ENCODE measurements at regions not wholly inside any gene's neighbourhood (a gene's known extent, or its start where the extent isn't known, plus 50 kb on each side); places are given as distances from the start of the nearest gene placed in this dataset.

GRCh38 chr3:118628704-118629341 lies 405.8 kb downstream of the IGSF11 start:
- DNase-seq (ENCODE audit: low spot score), result peak; percentile 57

GRCh38 chr3:118629821-118630220 lies 404.8 kb downstream of the IGSF11 start:
- DNase-seq (ENCODE audit: low spot score), result no peak
- TF ChIP-seq CTCF (IDR thresholded peaks at IDR 0.05; ENCODE audit: extremely low read depth, missing control alignments), result no peak

More at GRCh38 chr3:118628704-118629341, 405.8 kb downstream of the IGSF11 start:
- peak; percentile 59 for TF ChIP-seq CTCF (IDR thresholded peaks at IDR 0.05; ENCODE audit: extremely low read depth, missing control alignments)

GRCh38 chr3:118635711-118636110 lies 398.9 kb downstream of the IGSF11 start:
- no peak for DNase-seq (ENCODE audit: low spot score)
- no peak for TF ChIP-seq CTCF (IDR thresholded peaks at IDR 0.05; ENCODE audit: extremely low read depth, missing control alignments)

DNA sequence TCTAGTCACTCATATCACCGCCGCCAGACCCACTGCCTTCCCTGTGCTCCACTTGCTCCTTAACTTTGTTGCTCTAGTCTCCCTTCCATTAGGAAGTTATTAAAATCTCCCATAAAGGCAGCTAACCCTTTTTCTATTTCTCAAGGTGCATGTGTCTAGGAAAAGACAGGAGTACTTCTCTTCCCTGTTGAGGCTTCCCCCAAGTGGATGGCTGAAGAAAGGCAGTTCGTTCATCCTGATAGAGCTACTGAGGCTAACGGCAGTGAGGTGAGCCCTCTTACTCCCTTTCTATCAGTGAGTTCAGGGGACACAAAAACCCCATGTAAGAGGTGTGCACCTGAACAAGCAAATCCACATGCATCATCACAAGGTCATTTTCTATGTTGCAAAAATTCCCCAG lies 397.8 kb downstream of the IGSF11 start:
- no peak for TF ChIP-seq CTCF (IDR thresholded peaks at IDR 0.05; ENCODE audit: extremely low read depth, missing control alignments)
- no peak for DNase-seq (ENCODE audit: low spot score)

DNA sequence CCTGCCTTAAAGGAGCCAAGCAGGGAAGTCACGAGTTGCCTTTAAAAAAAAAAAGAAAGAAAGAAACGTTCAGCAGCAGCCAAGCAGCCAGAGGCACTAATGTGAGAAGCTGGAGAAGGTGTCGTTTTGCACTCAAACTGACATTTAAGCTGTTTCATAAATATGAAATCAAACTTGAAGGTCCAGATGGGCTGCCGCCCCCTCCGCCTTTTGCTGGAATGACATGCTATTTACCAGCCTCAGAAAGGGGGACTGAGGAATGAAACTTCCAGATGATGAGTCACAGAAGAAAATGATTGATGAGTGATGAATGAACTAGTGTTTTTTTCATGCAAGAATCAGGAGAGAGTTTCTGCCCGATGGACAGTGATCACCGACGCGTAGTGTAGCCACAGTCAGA lies 396.8 kb downstream of the IGSF11 start:
- TF ChIP-seq CTCF (IDR thresholded peaks at IDR 0.05; ENCODE audit: extremely low read depth, missing control alignments), result no peak
- DNase-seq (ENCODE audit: low spot score), result no peak

GRCh38 chr3:118641608-118642007 lies 393.0 kb downstream of the IGSF11 start:
- TF ChIP-seq CTCF (IDR thresholded peaks at IDR 0.05; ENCODE audit: extremely low read depth, missing control alignments), result no peak
- peak; percentile 11 for DNase-seq (ENCODE audit: low spot score)

GRCh38 chr3:118671192-118671591 lies 363.5 kb downstream of the IGSF11 start:
- TF ChIP-seq CTCF (IDR thresholded peaks at IDR 0.05; ENCODE audit: extremely low read depth, missing control alignments), result no peak
- no peak for DNase-seq (ENCODE audit: low spot score)

Data from GM20000 (cell line).